Vagina (tissue), 2 donors: ENCODE measurements at regions not wholly inside any gene's neighbourhood (a gene's known extent, or its start where the extent isn't known, plus 50 kb on each side); places are given as distances from the start of the nearest gene placed in this dataset.

Source experiments
- DNase-seq, 2 donors: peaks; one replicate each; pipeline ENCODE4 v3.0.0-alpha.2; 2017; ENCODE audit errors: extremely low spot score in 2 of 2
- H3K27ac ChIP-seq: fragments of 200-600 bp; sonication (generic); one replicate; pipeline ENCODE4 v1.5.1; 2019
- H3K27me3 ChIP-seq: fragments of 200-600 bp; sonication (generic); one replicate; pipeline ENCODE4 v1.5.1; 2019
- H3K36me3 ChIP-seq, 2 donors: fragments of 200-600 bp; sonication (generic); one replicate each; pipeline ENCODE4 v1.5.1; 2017 to 2019
- H3K4me1 ChIP-seq: fragments of 200-600 bp; sonication (generic); one replicate; pipeline ENCODE4 v1.5.1; 2019
- H3K4me3 ChIP-seq, 2 donors: fragments of 200-600 bp; sonication (generic); 1 replicate in 1 of 2; 2 replicates in 1 of 2; pipeline ENCODE4 v1.5.1; 2016 to 2019
- H3K9me3 ChIP-seq: fragments of 200-600 bp; sonication (generic); one replicate; pipeline ENCODE4 v1.5.1; 2019
- POLR2A ChIP-seq, 2 donors: fragments of 450-650 bp; IDR thresholded peaks; one replicate each; pipeline ENCODE4 v1.6.1; 2017; ENCODE audit warnings: antibody characterized with exemption in 2 of 2, mild to moderate bottlenecking in 2 of 2, moderate library complexity in 2 of 2
- POLR2AphosphoS5 ChIP-seq, 2 donors: sonication (generic); formaldehyde crosslinking; IDR thresholded peaks; one replicate each; pipeline ENCODE4 v1.9.0; 2017; ENCODE audit warnings: antibody characterized with exemption in 2 of 2, mild to moderate bottlenecking in 2 of 2, low read depth in 1 of 2; ENCODE audit not compliant: insufficient read depth in 1 of 2
- intact Hi-C: fragments of 100-400 bp; cut with DNase I; formaldehyde crosslinking; loops from one replicate; pipeline ENCODE4 v1.15.1; 2023
- TF ChIP-seq, protein P1 (sequence below), 3 experiments: fragments of 450-650 bp in 2 of 3; fragments of 200-600 bp in 1 of 3; sonication (generic) in 1 of 3; IDR thresholded peaks; one replicate each; pipeline ENCODE4 v1.5.1; 2017 to 2019; ENCODE audit warnings: antibody characterized with exemption in 3 of 3, mild to moderate bottlenecking in 2 of 3, moderate library complexity in 2 of 3

DNA sequence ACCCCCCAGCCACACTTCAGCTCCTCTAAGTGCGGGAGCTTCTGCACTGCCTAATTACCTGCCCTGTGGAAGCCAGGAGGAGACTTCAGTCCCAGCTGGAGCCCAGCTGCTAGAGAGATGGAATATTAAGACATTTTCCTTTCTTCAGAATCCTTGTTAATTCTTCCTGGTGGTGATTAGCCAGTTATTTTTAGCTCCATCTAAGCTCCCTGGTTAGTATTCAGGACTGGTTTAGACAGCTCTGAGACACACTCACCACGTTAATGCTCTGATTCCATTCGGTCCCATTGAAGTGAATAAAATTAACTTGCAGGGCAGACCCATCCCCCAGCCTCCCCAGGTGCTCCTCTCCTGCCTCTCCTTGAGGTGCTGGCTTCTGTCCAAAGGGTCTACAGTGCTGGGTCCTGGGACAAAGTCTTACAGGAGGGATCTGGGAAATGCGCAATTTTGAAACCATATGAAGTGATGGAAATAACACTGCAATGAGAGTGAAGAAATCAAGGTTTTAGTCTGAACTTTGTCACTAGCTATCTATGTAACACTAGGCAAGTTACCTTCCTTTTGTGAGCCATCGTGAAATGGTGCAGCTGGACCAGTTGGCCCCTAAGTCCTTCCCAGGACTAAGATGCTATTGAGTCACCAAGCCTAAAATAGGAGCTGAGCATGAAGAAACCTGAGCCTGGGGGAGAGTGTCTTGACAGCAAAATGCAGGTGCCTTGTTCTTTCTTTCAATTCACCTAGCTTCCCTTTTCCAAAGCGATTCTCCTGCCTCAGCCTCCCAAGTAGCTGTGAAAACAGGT, 117.4 kb upstream of the ATP1A1 start:
- peaks cover 9% of the 10 kb centered on the region for H3K4me1 ChIP-seq
- H3K27ac ChIP-seq = no peak overlapping the region
- H3K27me3 ChIP-seq = no peaks in the 10 kb centered on the region
- TF ChIP-seq, protein P1, sequence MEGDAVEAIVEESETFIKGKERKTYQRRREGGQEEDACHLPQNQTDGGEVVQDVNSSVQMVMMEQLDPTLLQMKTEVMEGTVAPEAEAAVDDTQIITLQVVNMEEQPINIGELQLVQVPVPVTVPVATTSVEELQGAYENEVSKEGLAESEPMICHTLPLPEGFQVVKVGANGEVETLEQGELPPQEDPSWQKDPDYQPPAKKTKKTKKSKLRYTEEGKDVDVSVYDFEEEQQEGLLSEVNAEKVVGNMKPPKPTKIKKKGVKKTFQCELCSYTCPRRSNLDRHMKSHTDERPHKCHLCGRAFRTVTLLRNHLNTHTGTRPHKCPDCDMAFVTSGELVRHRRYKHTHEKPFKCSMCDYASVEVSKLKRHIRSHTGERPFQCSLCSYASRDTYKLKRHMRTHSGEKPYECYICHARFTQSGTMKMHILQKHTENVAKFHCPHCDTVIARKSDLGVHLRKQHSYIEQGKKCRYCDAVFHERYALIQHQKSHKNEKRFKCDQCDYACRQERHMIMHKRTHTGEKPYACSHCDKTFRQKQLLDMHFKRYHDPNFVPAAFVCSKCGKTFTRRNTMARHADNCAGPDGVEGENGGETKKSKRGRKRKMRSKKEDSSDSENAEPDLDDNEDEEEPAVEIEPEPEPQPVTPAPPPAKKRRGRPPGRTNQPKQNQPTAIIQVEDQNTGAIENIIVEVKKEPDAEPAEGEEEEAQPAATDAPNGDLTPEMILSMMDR (IDR thresholded peaks at IDR 0.05) = no peak
- TF ChIP-seq POLR2A (IDR thresholded peaks at IDR 0.05) = no peak
- TF ChIP-seq POLR2AphosphoS5 (IDR thresholded peaks at IDR 0.05; ENCODE audit: insufficient read depth in 1 of 2, low read depth in 1 of 2) = no peak
- H3K9me3 ChIP-seq = no peaks in the 10 kb centered on the region
- no peak overlapping the region for H3K4me3 ChIP-seq
- H3K36me3 ChIP-seq = no peaks in the 10 kb centered on the region
- no peak for DNase-seq
- intact Hi-C loops = no loop called here

DNA sequence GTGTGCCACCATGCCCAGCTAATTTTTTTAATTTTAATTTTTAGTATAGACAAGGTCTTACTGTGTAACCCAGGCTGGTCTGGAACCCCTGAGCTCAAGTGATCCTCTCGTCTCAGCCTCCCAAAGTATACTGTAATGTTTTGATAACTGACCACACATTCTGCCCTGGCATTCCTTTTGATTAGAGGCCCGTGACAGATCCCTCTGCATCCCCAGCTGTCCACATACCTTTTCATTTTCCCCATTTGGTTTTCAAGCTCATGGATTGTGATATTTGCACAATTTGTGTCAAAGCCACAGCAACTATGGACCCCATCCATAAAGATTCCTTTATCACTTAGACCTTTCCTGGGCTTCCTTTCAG, 116.8 kb upstream of the ATP1A1 start:
- TF ChIP-seq POLR2AphosphoS5 (IDR thresholded peaks at IDR 0.05; ENCODE audit: insufficient read depth in 1 of 2, low read depth in 1 of 2) (no peak), POLR2A (IDR thresholded peaks at IDR 0.05) (no peak)
- TF ChIP-seq, protein P1 (IDR thresholded peaks at IDR 0.05) = no peak
- H3K4me3 ChIP-seq = no peak overlapping the region
- H3K27ac ChIP-seq = no peak overlapping the region
- H3K36me3 ChIP-seq = no peaks in the 10 kb centered on the region
- DNase-seq = peak in 1 of 2 donors; percentile 44
- H3K27me3 ChIP-seq = no peaks in the 10 kb centered on the region
- H3K9me3 ChIP-seq = no peaks in the 10 kb centered on the region
- H3K4me1 ChIP-seq = peaks cover 9% of the 10 kb centered on the region
- intact Hi-C loops = no loop called here

DNA sequence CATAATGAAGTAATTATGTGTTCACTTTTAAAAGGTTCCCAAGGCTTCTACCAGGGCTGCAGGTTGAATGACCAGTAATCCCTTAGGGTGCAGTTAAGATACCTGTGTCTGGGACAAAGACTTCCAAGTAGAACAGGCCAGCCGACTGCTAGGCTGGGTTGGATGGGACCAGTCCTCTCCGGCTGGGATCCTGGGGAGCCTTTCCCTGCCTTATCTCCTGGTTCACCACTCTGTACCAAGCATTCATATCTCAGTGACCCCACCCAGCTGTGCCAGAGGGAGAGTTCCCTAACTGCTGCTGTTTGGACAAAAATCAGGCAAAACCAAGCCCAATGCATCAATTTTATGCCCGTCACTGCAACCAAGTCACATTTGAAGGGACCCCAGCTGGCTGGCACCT, 116.2 kb upstream of the ATP1A1 start:
- TF ChIP-seq POLR2A (IDR thresholded peaks at IDR 0.05) (no peak), POLR2AphosphoS5 (IDR thresholded peaks at IDR 0.05; ENCODE audit: insufficient read depth in 1 of 2, low read depth in 1 of 2) (no peak)
- TF ChIP-seq, protein P1 (IDR thresholded peaks at IDR 0.05) = no peak
- Histone ChIP-seq H3K36me3 (no peaks in the 10 kb centered on the region), H3K4me3 (no peak overlapping the region), H3K27ac (no peak overlapping the region), H3K9me3 (no peaks in the 10 kb centered on the region), H3K27me3 (no peaks in the 10 kb centered on the region), H3K4me1 (peaks cover 14% of the 10 kb centered on the region)
- intact Hi-C loops = no loop called here
- no peak for DNase-seq

DNA sequence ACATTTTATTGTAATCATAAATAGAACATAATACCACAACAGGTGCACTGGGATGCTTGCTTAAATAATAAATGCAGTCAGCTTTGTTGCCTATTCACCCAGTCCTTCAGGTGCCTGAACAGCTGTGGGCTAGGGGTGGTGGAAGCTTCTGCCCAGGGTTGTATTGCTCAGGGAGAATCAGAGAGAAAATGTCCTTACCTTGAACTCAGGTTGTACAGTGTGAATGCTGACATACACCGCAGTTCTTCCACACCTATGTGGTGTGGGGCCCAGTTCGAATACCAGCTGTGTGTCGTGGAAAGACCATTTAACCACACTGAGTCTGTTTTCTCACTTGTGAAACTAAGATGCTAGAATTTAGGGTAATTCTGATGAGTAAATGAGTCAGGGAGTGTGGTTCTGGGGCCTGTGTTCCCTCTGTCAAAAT, 115.7 kb upstream of the ATP1A1 start:
- DNase-seq = no peak
- Histone ChIP-seq H3K4me1 (peaks cover 14% of the 10 kb centered on the region), H3K27ac (no peak overlapping the region), H3K4me3 (no peak overlapping the region), H3K9me3 (no peaks in the 10 kb centered on the region), H3K36me3 (no peaks in the 10 kb centered on the region), H3K27me3 (no peaks in the 10 kb centered on the region)
- intact Hi-C loops = no loop called here
- TF ChIP-seq, protein P1 (IDR thresholded peaks at IDR 0.05) = no peak
- no peak for TF ChIP-seq POLR2A (IDR thresholded peaks at IDR 0.05)
- TF ChIP-seq POLR2AphosphoS5 (IDR thresholded peaks at IDR 0.05; ENCODE audit: insufficient read depth in 1 of 2, low read depth in 1 of 2) = no peak

DNA sequence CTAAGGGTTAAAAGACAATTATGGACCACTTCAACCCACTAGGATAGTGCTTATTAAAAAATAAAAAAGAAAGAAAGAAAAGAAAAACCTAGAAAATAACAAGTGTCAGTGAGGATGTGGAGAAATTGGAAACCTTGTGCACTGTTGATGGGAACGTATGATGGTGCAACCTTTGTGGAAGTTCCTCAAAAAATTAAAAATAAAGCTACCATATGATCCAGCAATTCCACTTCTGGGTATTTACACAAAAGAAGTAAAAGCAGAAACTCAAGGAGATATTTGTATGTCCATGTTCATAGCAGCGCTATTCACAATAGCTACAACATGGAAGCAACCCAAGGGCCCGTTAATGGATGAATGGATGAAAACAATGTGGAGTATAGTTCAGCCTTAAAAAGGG, 115.2 kb upstream of the ATP1A1 start:
- no peaks in the 10 kb centered on the region for H3K36me3 ChIP-seq
- H3K9me3 ChIP-seq = no peaks in the 10 kb centered on the region
- peaks cover 14% of the 10 kb centered on the region for H3K4me1 ChIP-seq
- H3K27me3 ChIP-seq = no peaks in the 10 kb centered on the region
- no peak overlapping the region for H3K27ac ChIP-seq
- H3K4me3 ChIP-seq = no peak overlapping the region
- no peak for DNase-seq
- TF ChIP-seq POLR2AphosphoS5 (IDR thresholded peaks at IDR 0.05; ENCODE audit: insufficient read depth in 1 of 2, low read depth in 1 of 2) = no peak
- no peak for TF ChIP-seq POLR2A (IDR thresholded peaks at IDR 0.05)
- intact Hi-C loops = no loop called here
